Activated CD4-positive, alpha-beta T cell treated with anti-CD3 and anti-CD28 coated beads, Interleukin-2, amount 10 ng/mL, durations not matched to agents 24 days and 14 days (primary cell): ENCODE measurements at regions not wholly inside any gene's neighbourhood (a gene's known extent, or its start where the extent isn't known, plus 50 kb on each side); places are given as distances from the start of the nearest gene placed in this dataset.
"Not testable (repeated sequence)": the region's sequence is repeated elsewhere in the genome, so short reads cannot be mapped to it uniquely, and the experiment has no call there.

Source experiments
- DNase-seq: peaks from one replicate; pipeline ENCODE4 v3.0.0; 2022
- H3K27ac Mint-ChIP-seq: one replicate; pipeline ENCODE4 v1.8.0; 2022; ENCODE audit warnings: mild to moderate bottlenecking, mixed read lengths
- H3K27me3 Mint-ChIP-seq: one replicate; pipeline ENCODE4 v1.8.0; 2022; ENCODE audit warnings: mixed read lengths
- H3K36me3 Mint-ChIP-seq: one replicate; pipeline ENCODE4 v1.8.0; 2022; ENCODE audit warnings: low read depth, mild to moderate bottlenecking, mixed read lengths
- H3K4me1 Mint-ChIP-seq: one replicate; pipeline ENCODE4 v1.8.0; 2021; ENCODE audit warnings: mixed read lengths
- H3K4me3 Mint-ChIP-seq: one replicate; pipeline ENCODE4 v1.8.0; 2022; ENCODE audit warnings: mild to moderate bottlenecking, moderate library complexity, mixed read lengths
- H3K9me3 Mint-ChIP-seq: one replicate; pipeline ENCODE4 v1.8.0; 2021; ENCODE audit warnings: mixed read lengths
- intact Hi-C: fragments of 100-400 bp; cut with micrococcal nuclease; formaldehyde crosslinking; loops from one replicate; pipeline ENCODE4 v1.15.1; 2023

- H3K27ac Mint-ChIP-seq = peak overlapping the region; percentile 34
- intact Hi-C loops = loop anchor here (5.0 to 10.0 kb wide), 3 partner anchors 94 to 1068 kb away; no protein-coding TSS in a partner anchor
- peaks cover 42% of the 10 kb centered on the region for H3K9me3 Mint-ChIP-seq
- peaks cover 36% of the 10 kb centered on the region for H3K4me1 Mint-ChIP-seq
- not testable (repeated sequence) for DNase-seq, H3K36me3 Mint-ChIP-seq, H3K27me3 Mint-ChIP-seq
- H3K4me3 Mint-ChIP-seq = peak overlapping the region; percentile 2
These were observed 1948.5 kb upstream of the DEFB115 start for GRCh38 chr20:29308956-29309355.

- not testable (repeated sequence) for H3K4me3 Mint-ChIP-seq, H3K36me3 Mint-ChIP-seq, H3K27me3 Mint-ChIP-seq, DNase-seq
- peak overlapping the region; percentile 34 for H3K27ac Mint-ChIP-seq
- peaks cover 37% of the 10 kb centered on the region for H3K4me1 Mint-ChIP-seq
- peaks cover 45% of the 10 kb centered on the region for H3K9me3 Mint-ChIP-seq
- intact Hi-C loops = loop anchor here (5.0 to 10.0 kb wide), 3 partner anchors 95 to 1068 kb away; no protein-coding TSS in a partner anchor
These were observed 1948.0 kb upstream of the DEFB115 start for GRCh38 chr20:29309481-29309880.

DNA sequence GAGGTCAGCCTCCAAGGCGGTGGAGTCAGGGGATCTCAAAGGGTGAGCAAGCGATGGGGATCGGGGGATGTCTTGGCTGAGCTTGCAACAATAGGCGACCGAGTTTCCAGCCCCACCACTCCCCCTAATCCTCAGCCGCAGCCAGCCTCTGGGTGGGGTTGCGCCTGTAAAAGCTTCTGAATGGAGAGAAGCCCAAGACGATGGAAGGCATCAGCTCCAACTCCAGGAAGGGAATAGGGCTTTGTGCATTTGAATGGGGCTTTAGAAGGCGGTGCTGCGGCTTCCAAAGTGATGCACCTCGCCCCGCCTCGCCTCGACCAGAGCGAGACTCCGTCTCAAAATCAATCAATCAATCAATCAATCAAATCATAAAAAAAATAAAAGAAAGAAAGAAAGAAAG lies 1946.4 kb upstream of the DEFB115 start:
- H3K27me3 Mint-ChIP-seq, DNase-seq, H3K36me3 Mint-ChIP-seq, H3K4me3 Mint-ChIP-seq, intact Hi-C loops, H3K27ac Mint-ChIP-seq: not testable (repeated sequence)
- H3K4me1 Mint-ChIP-seq = peaks cover 22% of the 10 kb centered on the region
- H3K9me3 Mint-ChIP-seq = peaks cover 34% of the 10 kb centered on the region

DNA sequence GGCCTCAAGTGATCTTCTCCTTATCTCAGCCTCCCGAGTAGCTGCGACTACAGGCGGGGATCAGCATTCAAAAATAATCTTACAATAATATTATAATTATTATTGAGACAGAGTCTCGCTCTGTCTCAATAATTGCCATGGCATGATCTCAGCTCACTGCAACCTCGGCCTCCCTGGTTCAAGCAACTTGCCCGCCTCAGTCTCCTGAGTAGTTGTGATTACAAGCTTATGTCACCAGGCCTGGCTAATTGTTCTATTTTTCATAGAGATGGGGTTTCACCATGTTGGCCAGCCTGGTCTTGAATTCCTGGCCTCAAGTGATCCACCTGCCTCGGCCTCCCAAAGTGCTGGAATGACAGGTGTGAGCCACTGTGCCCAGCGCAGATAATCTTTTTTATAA lies 1944.8 kb upstream of the DEFB115 start:
- H3K27me3 Mint-ChIP-seq, H3K36me3 Mint-ChIP-seq, H3K27ac Mint-ChIP-seq, intact Hi-C loops, H3K4me3 Mint-ChIP-seq, DNase-seq: not testable (repeated sequence)
- peaks cover 17% of the 10 kb centered on the region for H3K4me1 Mint-ChIP-seq
- H3K9me3 Mint-ChIP-seq = peaks cover 44% of the 10 kb centered on the region

DNA sequence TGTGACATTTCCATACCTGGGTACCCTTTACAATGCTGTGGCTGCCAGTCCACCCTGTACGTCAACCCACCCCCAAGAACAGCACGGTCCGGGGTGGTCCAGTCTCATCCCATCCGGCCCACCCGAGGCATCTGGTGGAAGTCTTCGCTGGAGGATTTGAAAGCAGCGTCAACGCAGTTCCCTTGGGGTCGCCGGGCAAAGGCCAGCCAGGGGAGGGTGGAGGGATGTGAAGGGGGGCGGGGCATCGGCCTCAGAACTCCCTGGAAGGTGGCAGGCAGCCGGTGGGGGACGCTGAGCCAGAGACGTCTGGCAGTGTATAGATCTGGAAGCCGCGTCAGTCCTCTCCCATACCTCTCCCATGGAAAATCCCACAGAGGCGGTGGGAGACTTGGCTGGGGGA lies 1944.0 kb upstream of the DEFB115 start:
- no peak for DNase-seq
- intact Hi-C loops = no loop called here
- Mint-ChIP-seq H3K27ac (no peak overlapping the region), H3K9me3 (peaks cover 37% of the 10 kb centered on the region), H3K4me1 (peaks cover 10% of the 10 kb centered on the region), H3K36me3 (peaks cover 6% of the 10 kb centered on the region), H3K27me3 (no peaks in the 10 kb centered on the region), H3K4me3 (no peak overlapping the region)

GRCh38 chr20:29314294-29314693 lies 1943.2 kb upstream of the DEFB115 start:
- H3K36me3 Mint-ChIP-seq = peaks cover 3% of the 10 kb centered on the region
- H3K9me3 Mint-ChIP-seq = peaks cover 33% of the 10 kb centered on the region
- peaks cover 2% of the 10 kb centered on the region for H3K27me3 Mint-ChIP-seq
- DNase-seq = no peak
- no peak overlapping the region for H3K4me3 Mint-ChIP-seq
- intact Hi-C loops = no loop called here
- peaks cover 4% of the 10 kb centered on the region for H3K4me1 Mint-ChIP-seq
- H3K27ac Mint-ChIP-seq = no peak overlapping the region

- Mint-ChIP-seq H3K4me3 (no peak overlapping the region), H3K4me1 (peaks cover 2% of the 10 kb centered on the region), H3K9me3 (peaks cover 19% of the 10 kb centered on the region), H3K36me3 (peaks cover 2% of the 10 kb centered on the region), H3K27me3 (peaks cover 10% of the 10 kb centered on the region), H3K27ac (no peak overlapping the region)
- DNase-seq = no peak
- intact Hi-C loops = no loop called here
These were observed 1938.5 kb upstream of the DEFB115 start for GRCh38 chr20:29318871-29319461.

DNA sequence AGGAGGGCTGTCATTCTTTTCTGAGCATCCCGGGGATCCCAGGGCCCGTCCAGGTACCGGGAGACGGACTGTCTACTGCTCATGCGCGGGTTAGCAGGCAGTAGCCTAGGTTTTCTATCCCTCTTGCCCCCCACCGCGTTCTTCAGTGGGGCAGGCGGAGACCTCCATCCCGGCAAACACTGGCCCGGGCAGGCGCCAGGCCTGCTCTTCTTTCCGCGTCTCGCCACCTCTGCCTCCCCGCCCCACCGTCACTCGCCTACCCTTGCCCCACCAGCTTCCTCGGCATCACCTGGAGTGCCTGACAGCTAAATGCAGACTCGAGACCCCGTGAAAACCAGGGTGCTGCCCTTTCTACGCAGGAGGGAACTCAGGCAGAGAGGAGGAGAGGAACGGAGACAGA lies 1937.7 kb upstream of the DEFB115 start:
- H3K9me3 Mint-ChIP-seq = peaks cover 14% of the 10 kb centered on the region
- H3K27me3 Mint-ChIP-seq = peaks cover 11% of the 10 kb centered on the region
- H3K27ac Mint-ChIP-seq = no peak overlapping the region
- peak overlapping the region; percentile 45 for H3K4me3 Mint-ChIP-seq
- no peak for DNase-seq
- peaks cover 2% of the 10 kb centered on the region for H3K36me3 Mint-ChIP-seq
- H3K4me1 Mint-ChIP-seq = peaks cover 1% of the 10 kb centered on the region
- intact Hi-C loops = no loop called here

DNA sequence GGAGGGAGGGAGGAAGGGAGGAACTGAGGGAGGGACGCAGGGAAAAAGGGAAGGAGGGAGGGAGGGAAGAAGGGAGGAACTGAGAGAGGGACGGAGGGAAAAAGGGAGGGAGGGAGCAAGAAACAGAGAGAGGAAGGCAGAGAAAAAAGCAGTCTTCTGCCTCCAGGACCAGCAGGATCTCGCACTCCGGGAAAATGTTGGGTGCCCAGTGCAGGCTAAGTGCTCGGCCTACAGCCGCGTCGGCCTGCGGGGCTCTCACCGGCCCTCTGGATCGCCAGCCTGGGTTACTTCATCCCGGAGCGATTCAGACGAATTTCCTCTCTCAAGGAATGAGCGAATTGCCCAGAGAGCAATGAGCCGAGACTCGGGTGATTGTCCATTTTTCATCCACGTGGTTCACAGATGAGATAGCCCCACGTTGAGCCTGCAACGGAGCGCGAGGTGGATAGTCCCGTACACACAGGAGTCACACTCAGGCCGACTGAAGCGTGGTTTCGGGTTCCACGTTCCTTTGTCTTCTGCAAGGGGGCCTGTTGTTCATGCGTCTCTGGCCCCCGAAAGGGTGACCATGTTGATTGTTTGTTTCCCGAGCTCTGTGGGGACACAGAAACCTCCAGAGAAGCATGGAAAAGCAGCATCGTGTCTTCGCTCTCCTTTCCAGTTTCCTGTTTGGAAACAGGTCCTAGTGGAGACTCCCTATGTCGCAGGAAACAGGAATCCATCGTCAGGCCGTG lies 1937.1 kb upstream of the DEFB115 start:
- Mint-ChIP-seq H3K4me3 (peak overlapping the region; percentile 45), H3K27me3 (peaks cover 13% of the 10 kb centered on the region), H3K9me3 (peaks cover 14% of the 10 kb centered on the region)
- H3K4me1 Mint-ChIP-seq, H3K27ac Mint-ChIP-seq, intact Hi-C loops, H3K36me3 Mint-ChIP-seq: not testable (repeated sequence)
- peak; percentile 53 for DNase-seq

GRCh38 chr20:29323631-29324515 lies 1933.6 kb upstream of the DEFB115 start:
- peaks cover 18% of the 10 kb centered on the region for H3K27me3 Mint-ChIP-seq
- H3K9me3 Mint-ChIP-seq, intact Hi-C loops, H3K27ac Mint-ChIP-seq, H3K4me3 Mint-ChIP-seq, H3K36me3 Mint-ChIP-seq, DNase-seq: not testable (repeated sequence)
- H3K4me1 Mint-ChIP-seq = peaks cover 13% of the 10 kb centered on the region

DNA sequence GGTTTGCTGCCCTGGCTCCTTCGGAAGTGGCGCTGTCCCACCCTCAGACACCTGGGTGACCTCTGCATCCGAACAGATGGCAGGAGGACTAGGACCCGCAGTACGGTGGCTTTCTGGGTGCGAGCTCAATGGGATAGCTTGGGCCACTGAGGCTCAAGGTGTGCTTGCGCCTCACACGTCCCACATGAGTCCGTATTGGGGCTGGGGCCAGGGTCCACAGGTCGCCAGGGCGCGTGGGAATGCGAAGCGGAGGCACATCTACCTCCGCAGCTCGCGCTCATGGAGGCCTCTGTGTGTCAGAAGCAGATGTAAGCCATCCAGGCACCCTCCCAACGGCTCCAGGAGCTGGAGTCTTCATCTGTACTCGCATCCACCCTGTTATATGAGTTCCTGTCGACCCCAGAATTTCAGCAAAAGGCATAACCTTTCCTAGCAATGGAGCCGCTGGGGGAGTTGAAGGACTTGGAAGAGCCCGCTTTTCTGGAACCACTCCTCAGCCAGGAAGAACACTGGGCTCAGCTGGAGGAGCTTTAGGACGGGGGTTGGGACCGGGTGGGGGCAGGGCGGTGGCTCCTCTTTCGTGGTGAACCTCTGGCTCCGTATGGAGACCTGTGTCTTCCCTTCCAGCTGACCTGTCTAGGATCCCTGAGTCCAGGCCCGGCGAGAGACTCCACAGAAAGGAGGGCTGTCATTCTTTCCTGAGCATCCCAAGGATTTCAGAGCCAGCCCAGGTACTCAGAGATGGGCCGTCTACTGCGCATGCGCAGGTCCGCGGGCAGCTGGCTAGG lies 1932.8 kb upstream of the DEFB115 start:
- intact Hi-C loops, H3K9me3 Mint-ChIP-seq, H3K27ac Mint-ChIP-seq, H3K36me3 Mint-ChIP-seq: not testable (repeated sequence)
- peaks cover 13% of the 10 kb centered on the region for H3K4me1 Mint-ChIP-seq
- peak; percentile 62 for DNase-seq
- H3K4me3 Mint-ChIP-seq = peak overlapping the region; percentile 58
- peaks cover 18% of the 10 kb centered on the region for H3K27me3 Mint-ChIP-seq

DNA sequence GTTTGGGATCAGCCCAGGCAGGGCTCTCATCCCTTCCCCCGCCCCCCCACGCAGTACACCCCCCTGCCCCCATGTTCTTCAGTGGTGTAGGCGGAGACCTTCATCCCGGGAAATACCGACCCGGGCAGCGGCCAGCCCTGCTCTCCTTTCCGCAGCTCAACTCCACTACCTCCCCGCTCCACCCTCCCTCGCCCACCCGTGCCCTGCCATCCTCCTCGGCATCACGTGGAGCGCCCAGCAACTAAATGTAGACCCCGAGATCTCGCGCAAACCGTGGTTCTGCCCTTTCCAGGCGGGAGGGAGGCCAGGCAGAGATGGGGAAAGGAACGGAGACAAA lies 1932.2 kb upstream of the DEFB115 start:
- Mint-ChIP-seq H3K4me3 (peak overlapping the region; percentile 58), H3K27ac (no peak overlapping the region), H3K9me3 (peaks cover 10% of the 10 kb centered on the region), H3K36me3 (peaks cover 4% of the 10 kb centered on the region), H3K27me3 (peaks cover 15% of the 10 kb centered on the region), H3K4me1 (peaks cover 12% of the 10 kb centered on the region)
- no peak for DNase-seq
- intact Hi-C loops = no loop called here

GRCh38 chr20:29325781-29326180 lies 1931.7 kb upstream of the DEFB115 start:
- not testable (repeated sequence) for H3K36me3 Mint-ChIP-seq, DNase-seq, H3K27ac Mint-ChIP-seq
- H3K4me3 Mint-ChIP-seq = peak overlapping the region; percentile 58
- intact Hi-C loops = loop anchor here (2.0 kb wide), 1 partner anchor 1023 kb away; no protein-coding TSS in a partner anchor
- H3K4me1 Mint-ChIP-seq = peaks cover 12% of the 10 kb centered on the region
- H3K27me3 Mint-ChIP-seq = peaks cover 15% of the 10 kb centered on the region
- H3K9me3 Mint-ChIP-seq = peaks cover 15% of the 10 kb centered on the region
